HG02973 (cell line): ENCODE measurements at regions not wholly inside any gene's neighbourhood (a gene's known extent, or its start where the extent isn't known, plus 50 kb on each side); places are given as distances from the start of the nearest gene placed in this dataset.

Source experiments
- ATAC-seq: cut with Tn5 transposase; IDR thresholded peaks from one replicate; pipeline ENCODE4 v1.9.1; 2021; ENCODE audit warnings: moderate library complexity; ENCODE audit not compliant: unreplicated experiment

DNA sequence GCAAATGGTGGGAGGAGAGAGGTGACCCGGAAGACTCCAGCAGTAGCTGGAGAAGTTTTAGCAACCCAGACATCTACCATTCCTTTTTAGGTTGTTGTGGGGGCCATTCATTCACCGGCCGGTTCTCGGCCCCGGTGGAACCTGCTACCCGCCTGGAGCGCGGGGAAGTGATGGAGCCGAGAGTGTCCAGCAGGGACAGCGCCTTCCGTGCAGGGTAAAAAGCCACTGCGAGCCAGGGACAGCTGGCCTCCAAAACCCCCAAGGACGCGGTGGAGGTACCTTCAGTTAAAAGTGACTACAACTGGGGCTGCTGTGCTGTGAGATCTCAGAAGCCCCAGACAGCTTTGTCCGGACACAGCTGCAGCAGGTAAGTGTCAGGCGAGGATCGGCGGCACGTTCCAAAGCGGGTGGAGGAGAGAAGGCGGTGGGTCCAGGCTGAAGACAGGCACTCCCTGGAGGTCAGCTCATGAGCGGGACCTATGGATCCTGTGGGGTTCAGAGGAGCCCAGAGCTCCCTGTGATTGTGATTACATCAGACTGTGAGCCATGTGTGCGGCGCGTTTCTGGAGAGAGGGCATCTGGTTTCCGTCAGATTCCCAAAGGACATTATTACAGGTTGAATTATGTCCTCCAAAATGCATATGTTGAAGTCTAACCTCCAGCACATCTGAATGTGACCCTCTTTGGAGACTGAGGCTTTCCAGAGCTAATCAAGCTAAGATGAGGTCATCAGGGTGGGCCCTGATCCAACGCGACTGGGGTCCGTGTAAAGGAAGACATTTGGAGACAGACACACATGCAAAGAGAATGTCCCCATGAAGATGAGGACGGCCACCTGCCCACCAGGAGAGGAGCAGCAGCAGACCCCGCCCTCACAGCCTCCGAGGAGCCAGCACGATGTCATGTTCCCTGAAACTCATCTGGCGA lies 276.3 kb downstream of the EIPR1 start:
- ATAC-seq = no peak

DNA sequence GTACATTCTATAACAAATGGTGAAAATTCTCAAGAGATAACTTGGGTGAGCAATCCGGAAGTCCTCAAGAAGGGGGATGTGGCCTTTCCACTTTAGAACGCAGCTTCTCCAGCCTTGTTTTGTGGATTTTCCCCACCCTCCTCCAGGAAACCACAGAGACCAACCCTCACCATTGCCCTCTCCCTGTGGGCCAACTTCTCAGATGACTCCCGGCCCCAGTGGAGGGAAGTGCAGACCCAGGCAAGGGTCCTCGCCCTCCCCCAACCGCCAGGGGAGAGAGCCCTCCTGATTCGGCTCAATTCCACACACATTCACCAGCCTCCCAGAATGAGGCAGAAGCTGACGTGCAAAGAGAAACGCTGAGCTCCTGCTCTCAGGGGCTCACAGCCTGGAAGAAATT lies 277.2 kb downstream of the EIPR1 start:
- no peak for ATAC-seq

- ATAC-seq = no peak
Observed at GRCh38 chr2:3099860-3100234, 277.8 kb downstream of the EIPR1 start.

DNA sequence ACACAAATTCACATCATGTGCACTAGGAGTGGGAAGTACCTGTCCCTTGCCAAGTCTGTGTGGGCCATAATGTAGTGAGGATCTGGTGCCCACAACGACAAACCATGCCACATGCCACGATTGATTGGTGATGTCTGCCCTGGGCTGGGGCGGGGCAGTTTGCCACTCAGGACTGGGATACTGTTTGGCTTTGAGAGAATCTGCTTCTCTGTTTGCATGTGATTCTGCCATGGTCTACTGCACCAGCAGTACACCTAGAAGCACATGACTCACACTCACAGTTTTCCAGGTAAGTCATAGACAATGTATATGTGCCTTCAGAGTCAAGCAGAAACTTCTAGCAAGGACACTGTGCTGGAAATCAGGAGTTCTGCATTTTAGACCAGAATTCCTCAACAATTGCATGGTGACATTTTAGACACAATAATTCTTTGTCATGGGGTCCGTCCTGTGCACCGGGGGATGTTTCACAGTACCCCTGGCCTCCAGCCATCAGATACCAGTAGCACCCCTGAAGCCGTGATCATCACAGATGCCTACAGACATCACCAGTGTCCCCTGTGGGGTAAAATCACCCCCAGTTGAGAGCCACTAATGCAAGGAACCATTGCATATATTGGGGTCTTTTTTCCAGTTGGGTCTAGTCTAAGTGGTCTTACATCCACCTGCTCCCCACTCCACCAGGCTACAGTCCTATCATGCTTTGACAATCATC lies 278.3 kb downstream of the EIPR1 start:
- ATAC-seq = no peak

- no peak for ATAC-seq
Observed at GRCh38 chr2:3098231-3098630, 279.4 kb downstream of the EIPR1 start.

- ATAC-seq = no peak
Observed at GRCh38 chr2:3097804-3098203, 279.8 kb downstream of the EIPR1 start.

DNA sequence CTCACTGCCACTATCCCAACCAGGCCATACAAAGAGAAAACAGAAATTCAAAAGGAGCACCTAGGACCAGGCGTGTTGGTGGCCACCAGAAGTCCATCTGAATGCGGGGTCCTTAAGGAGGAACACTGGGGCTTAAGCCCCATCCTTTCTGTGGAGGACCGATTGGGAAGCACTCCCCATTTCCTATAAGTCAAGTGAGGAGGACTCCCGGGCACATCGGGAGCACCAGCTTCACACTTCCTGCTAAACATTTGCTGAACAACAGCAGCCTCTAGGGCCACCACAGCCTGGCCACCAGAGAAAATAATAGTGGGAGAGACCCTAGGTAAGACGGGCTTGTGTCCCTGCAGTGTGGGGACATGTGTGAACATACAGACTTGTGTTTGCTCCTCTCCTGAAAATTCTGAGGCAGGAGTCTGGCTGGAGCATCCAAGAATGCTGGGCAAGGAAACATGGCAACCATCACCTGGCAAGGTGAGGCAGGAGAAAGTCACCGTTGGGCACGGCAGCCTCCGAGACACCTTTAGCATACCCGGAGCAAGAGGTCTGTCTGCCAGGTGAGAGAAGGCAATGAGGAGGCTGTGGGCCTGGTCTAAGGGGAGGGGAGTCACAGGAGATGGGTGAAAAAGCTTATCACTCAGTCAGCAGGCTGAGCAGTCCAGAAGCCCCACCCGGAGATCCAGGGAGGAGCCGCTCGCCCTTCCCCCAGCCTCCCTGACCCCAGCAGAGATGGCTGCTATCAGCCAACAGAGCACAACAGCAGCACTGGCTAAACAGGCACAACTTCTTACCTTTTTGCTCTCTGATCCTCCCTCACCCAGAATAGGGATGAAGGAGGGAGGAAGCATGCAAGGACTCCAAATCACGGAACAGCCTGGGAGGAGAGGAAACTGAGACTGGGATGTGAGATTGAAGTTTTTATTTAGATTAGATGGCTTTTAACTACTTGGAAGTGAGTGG lies 282.3 kb downstream of the EIPR1 start:
- ATAC-seq = no peak

GRCh38 chr2:3094318-3094717 lies 283.3 kb downstream of the EIPR1 start:
- no peak for ATAC-seq

DNA sequence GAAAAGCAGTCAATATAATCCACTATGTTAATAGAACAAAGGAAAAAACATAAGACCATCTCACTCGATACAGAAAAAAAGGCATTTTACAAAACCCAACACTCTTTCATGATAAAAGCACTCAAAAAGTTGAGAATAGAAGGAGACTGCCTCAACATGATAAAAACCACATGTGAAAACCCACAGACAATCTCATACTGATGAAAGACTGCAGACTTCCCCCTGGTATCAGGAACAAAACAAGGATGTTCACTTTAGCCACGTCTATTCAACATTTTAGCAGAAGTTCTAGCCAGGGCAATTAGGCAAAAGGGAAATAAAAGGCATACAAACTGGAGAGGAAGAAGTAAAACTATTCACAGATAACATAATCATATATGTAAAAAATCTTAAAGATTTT lies 285.9 kb downstream of the EIPR1 start:
- no peak for ATAC-seq

DNA sequence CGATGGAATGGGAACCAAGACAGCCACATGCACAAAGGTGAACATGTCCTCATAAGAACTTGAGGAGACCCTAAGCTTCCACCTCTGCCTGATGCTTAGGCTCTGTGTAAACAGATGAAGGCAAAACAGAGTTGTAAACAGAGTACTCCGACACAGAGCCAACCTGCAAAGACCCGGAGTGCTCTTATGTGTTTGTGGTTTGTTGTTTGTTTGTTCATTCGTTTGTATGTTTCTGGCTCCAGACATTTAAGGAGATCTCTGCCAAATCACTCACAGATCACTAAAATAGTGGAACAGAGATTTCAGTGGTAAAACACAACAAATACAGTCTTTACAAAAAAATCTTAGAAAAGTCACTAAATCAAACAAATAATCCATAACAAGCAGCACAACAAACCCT lies 294.9 kb downstream of the EIPR1 start:
- ATAC-seq = no peak

GRCh38 chr2:3079959-3080948 lies 297.4 kb downstream of the EIPR1 start:
- ATAC-seq = no peak

DNA sequence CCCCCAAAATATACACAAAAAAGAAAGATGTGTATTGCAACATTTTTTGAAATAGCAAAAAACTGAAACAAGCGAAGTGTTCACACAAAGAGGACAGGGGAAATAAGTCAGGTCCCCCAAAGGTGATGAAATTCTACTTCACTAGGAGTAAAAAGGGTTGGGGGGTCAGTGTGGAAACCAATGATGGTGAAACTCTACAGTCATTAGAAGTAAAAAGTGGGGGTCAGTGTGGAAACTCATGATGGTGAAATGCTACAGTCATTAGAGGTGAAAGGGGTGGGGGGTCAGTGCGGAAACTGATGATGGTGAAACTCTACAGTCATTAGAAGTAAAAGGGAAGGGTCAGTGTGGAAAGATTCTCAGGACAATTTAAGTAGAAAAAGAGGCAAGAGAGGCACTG lies 298.2 kb downstream of the EIPR1 start:
- ATAC-seq = no peak

- ATAC-seq = no peak
Observed at GRCh38 chr2:3078684-3079083, 298.9 kb downstream of the EIPR1 start.

DNA sequence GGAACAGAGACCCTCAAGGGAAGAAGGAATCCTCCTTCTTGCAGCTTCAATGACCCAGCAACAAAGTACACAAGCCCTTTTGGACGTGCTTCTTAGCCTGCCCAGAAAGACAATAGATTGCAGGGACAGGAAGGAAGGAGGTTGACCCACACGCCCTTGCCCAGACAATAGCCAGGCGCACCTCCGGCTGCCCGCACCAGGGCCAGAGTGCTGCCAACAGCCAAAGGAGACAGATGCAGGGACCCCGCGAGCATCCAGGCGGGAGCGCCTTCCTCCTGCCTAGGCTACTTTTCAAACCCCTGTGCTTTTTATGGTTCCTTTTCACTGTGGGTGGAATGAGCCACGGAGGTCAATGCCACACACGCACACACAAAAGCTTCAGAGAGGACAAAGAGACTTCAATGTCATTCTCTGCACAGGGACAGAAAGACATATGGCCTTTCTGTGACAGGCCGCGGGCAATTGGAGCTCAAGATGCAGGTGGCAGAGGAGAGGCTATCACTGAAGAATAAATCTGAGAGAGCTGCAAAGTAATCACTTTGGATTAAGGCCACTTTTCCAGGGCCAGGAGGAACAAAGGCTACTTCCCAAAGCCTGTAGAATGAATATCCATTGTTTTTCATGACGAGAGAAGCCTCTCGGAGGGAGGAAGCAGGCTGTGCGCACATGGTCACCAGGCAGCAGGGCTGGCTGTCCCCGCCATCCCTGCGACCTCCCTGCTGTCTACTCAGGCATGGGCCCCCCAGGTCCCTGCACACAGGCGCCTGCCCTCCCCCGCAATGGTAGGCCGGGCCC lies 300.6 kb downstream of the EIPR1 start:
- no peak for ATAC-seq

GRCh38 chr2:3075991-3076340 lies 301.7 kb downstream of the EIPR1 start:
- ATAC-seq = no peak

DNA sequence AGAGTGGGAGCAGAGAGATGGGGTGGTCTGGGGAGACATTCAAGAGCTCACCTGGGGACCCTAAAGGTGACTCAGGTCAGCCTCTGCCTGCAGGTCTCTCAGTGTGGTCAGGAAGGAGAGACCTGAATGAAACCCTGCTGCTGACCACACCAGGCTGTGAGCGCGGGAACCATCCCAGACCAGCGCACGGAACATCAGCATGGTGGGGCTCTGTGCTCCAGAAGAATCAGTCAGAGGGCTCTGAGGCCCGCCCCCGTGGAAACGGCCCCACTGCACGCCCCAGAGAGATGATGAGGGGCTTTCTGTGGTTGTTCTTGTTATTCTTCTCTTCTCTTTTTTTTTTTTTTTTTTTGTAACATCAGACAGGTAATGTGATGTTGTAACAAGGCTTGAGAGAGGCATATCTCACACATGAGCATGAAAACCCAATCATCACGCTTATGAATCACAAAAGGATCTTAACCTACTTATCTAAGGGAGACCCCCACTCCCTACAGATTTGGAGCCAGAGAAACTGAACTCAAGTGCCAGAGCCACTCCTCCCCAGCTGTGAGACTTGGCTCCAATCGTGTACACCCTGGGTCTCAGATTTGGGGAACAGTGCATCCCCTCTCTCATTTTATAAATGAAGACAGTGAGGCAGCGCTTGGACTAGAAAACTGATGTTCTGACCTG lies 302.2 kb downstream of the EIPR1 start:
- no peak for ATAC-seq

DNA sequence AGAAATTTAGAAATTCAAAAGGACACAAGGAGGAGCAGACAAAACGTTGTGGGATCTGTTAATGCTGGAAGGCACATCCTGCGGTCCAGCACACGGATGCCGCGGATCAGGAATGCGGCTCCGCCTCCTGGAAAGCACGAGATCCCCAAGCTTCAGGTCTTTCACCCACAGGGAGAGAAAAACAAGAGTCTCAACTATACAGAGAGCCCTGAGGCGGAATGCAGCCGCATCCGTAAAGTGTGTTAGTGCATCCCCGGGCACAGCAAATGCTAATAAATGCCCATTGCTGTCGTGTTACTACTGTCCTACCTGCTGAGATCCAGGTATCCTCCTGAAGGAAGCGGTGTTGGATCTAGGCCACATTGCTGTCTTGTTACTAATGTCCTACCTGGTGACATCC lies 303.9 kb downstream of the EIPR1 start:
- no peak for ATAC-seq

- ATAC-seq = no peak
Observed at GRCh38 chr2:3073041-3073595, 304.5 kb downstream of the EIPR1 start.
